DOHH2 (cell line): ENCODE measurements at regions not wholly inside any gene's neighbourhood (a gene's known extent, or its start where the extent isn't known, plus 50 kb on each side); places are given as distances from the start of the nearest gene placed in this dataset.

Experiments
- H3F3A ChIP-seq: fragments of 200-600 bp; sonication (generic), shearing (Covaris generic); 2 replicates; pipeline ENCODE4 v1.6.0; 2016; ENCODE audit warnings: antibody characterized with exemption, mild to moderate bottlenecking; ENCODE audit not compliant: control insufficient read depth, insufficient read depth
- H3K27ac ChIP-seq: fragments of 200-600 bp; sonication (generic); 2 replicates; pipeline ENCODE4 v1.5.1; 2014; ENCODE audit warnings: low read depth, mild to moderate bottlenecking, low read length, moderate library complexity
- H3K27me3 ChIP-seq: fragments of 200-600 bp; sonication (generic); 2 replicates; pipeline ENCODE4 v1.6.1; 2014; ENCODE audit warnings: mild to moderate bottlenecking, low read length, mixed read lengths; ENCODE audit not compliant: control insufficient read depth
- H3K36me3 ChIP-seq: fragments of 200-600 bp; sonication (generic); 2 replicates; pipeline ENCODE4 v1.6.1; 2014; ENCODE audit warnings: mild to moderate bottlenecking, low read length, moderate library complexity, mixed read lengths; ENCODE audit not compliant: control insufficient read depth
- H3K4me1 ChIP-seq: fragments of 200-600 bp; sonication (generic); 2 replicates; pipeline ENCODE4 v1.6.1; 2014; ENCODE audit warnings: mild to moderate bottlenecking, low read length, mixed read lengths; ENCODE audit not compliant: control insufficient read depth
- H3K4me2 ChIP-seq: fragments of 200-600 bp; sonication (generic); 2 replicates; pipeline ENCODE4 v1.6.0; 2014; ENCODE audit warnings: mild to moderate bottlenecking, low read length, moderate library complexity
- H3K4me3 ChIP-seq: fragments of 200-600 bp; sonication (generic); 2 replicates; pipeline ENCODE4 v1.5.1; 2014; ENCODE audit warnings: mild to moderate bottlenecking, low read length, mixed read lengths
- H3K79me2 ChIP-seq: fragments of 200-600 bp; sonication (generic); 2 replicates; pipeline ENCODE4 v1.6.1; 2014; ENCODE audit warnings: mild to moderate bottlenecking, low read length, mixed read lengths; ENCODE audit not compliant: control insufficient read depth
- H3K9me2 ChIP-seq: fragments of 200-600 bp; sonication (generic); replicated peaks from 2 replicates; pipeline ENCODE4 v1.6.1; 2014; ENCODE audit warnings: mild to moderate bottlenecking, low read length, mixed read lengths; ENCODE audit not compliant: control insufficient read depth
- H3K9me3 ChIP-seq: fragments of 200-600 bp; sonication (generic); 2 replicates; pipeline ENCODE4 v1.6.1; 2014; ENCODE audit warnings: antibody characterized with exemption, low read length, mixed read lengths; ENCODE audit not compliant: control insufficient read depth, insufficient read depth
- H4K20me1 ChIP-seq: fragments of 200-600 bp; sonication (generic); 2 replicates; pipeline ENCODE4 v1.6.0; 2014; ENCODE audit warnings: low read depth, mild to moderate bottlenecking, antibody characterized with exemption, low read length, moderate library complexity; ENCODE audit not compliant: control insufficient read depth, insufficient read depth
- EZH2phosphoT487 ChIP-seq: fragments of 200-600 bp; sonication (generic); IDR thresholded peaks from 2 replicates; pipeline ENCODE4 v1.6.1; 2017; ENCODE audit warnings: borderline replicate concordance, mild to moderate bottlenecking, antibody characterized with exemption, low read length, moderate library complexity, mixed read lengths
- TF ChIP-seq, protein P1 (sequence below): fragments of 200-600 bp; sonication (generic); IDR thresholded peaks from one replicate; pipeline ENCODE4 v1.5.1; 2014; ENCODE audit warnings: antibody characterized with exemption, mild to moderate bottlenecking, low read depth, low read length; ENCODE audit not compliant: poor library complexity, severe bottlenecking

DNA sequence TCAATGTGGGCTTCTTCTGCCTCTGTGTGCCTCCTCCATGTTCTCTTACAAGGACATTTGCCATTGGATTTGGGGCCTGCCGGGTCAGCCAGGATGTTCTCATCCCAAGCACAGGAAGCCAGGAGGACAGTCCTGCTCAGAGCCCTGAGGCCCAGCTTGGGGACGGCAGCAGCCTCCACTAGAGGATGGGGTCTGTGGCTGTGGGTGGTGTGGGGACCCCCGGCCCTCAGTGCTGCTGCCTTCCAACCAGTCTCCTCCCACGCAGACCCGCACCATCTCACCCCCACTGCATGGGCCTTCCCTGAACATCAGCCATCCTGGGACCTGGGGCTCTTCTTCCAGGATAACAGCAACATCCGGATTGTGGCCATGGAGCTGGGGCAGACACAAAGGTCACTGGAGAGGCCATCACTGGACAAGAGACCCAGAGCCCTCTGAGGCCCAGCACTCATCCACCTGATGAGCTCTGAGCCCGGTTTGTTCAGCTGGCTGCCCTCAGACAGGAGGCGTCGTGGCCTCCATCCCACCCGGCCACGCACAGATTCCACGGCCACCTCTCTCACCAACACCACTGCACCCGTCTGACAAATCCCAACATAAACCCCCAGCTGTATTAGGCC, 56.5 kb upstream of the C14orf180 start:
- no peaks in the 10 kb centered on the region for H3K4me1 ChIP-seq
- H3K27me3 ChIP-seq, result no peaks in the 10 kb centered on the region
- no peak for TF ChIP-seq EZH2phosphoT487
- TF ChIP-seq, protein P1, sequence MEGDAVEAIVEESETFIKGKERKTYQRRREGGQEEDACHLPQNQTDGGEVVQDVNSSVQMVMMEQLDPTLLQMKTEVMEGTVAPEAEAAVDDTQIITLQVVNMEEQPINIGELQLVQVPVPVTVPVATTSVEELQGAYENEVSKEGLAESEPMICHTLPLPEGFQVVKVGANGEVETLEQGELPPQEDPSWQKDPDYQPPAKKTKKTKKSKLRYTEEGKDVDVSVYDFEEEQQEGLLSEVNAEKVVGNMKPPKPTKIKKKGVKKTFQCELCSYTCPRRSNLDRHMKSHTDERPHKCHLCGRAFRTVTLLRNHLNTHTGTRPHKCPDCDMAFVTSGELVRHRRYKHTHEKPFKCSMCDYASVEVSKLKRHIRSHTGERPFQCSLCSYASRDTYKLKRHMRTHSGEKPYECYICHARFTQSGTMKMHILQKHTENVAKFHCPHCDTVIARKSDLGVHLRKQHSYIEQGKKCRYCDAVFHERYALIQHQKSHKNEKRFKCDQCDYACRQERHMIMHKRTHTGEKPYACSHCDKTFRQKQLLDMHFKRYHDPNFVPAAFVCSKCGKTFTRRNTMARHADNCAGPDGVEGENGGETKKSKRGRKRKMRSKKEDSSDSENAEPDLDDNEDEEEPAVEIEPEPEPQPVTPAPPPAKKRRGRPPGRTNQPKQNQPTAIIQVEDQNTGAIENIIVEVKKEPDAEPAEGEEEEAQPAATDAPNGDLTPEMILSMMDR, result no peak
- no peak overlapping the region for H3K4me3 ChIP-seq
- no peaks in the 10 kb centered on the region for H3K79me2 ChIP-seq
- H3K27ac ChIP-seq, result no peak overlapping the region
- no peak overlapping the region for H3K4me2 ChIP-seq
- no peaks in the 10 kb centered on the region for H3K9me3 ChIP-seq
- H3K36me3 ChIP-seq, result no peaks in the 10 kb centered on the region
- no peaks in the 10 kb centered on the region for H3F3A ChIP-seq
- no peaks in the 10 kb centered on the region for H3K9me2 ChIP-seq
- H4K20me1 ChIP-seq, result no peaks in the 10 kb centered on the region

- Histone ChIP-seq H4K20me1 (no peaks in the 10 kb centered on the region), H3K9me2 (no peaks in the 10 kb centered on the region), H3K4me1 (no peaks in the 10 kb centered on the region), H3K27ac (no peak overlapping the region), H3K79me2 (no peaks in the 10 kb centered on the region), H3K4me2 (no peak overlapping the region), H3K36me3 (no peaks in the 10 kb centered on the region), H3K27me3 (no peaks in the 10 kb centered on the region), H3K9me3 (no peaks in the 10 kb centered on the region), H3K4me3 (no peak overlapping the region), H3F3A (no peaks in the 10 kb centered on the region)
- TF ChIP-seq EZH2phosphoT487, result no peak
- TF ChIP-seq, protein P1, result no peak
Measured at GRCh38 chr14:104523546-104523935, 56.0 kb upstream of the C14orf180 start.

- H4K20me1 ChIP-seq, result no peaks in the 10 kb centered on the region
- no peaks in the 10 kb centered on the region for H3K36me3 ChIP-seq
- no peak for TF ChIP-seq EZH2phosphoT487
- TF ChIP-seq, protein P1, result no peak
- no peak overlapping the region for H3K27ac ChIP-seq
- H3K4me1 ChIP-seq, result no peaks in the 10 kb centered on the region
- H3K4me2 ChIP-seq, result no peak overlapping the region
- H3F3A ChIP-seq, result no peaks in the 10 kb centered on the region
- H3K9me3 ChIP-seq, result no peaks in the 10 kb centered on the region
- H3K9me2 ChIP-seq, result no peaks in the 10 kb centered on the region
- H3K27me3 ChIP-seq, result no peaks in the 10 kb centered on the region
- no peaks in the 10 kb centered on the region for H3K79me2 ChIP-seq
- H3K4me3 ChIP-seq, result no peak overlapping the region
Measured at GRCh38 chr14:104524726-104525125, 54.8 kb upstream of the C14orf180 start.
